ENCODE measurements at regions not wholly inside any gene's neighbourhood (a gene's known extent, or its start where the extent isn't known, plus 50 kb on each side); places are given as distances from the start of the nearest gene placed in this dataset.

- H3K36me3 ChIP-seq (ENCODE audit: control insufficient read depth in 2 of 2, extremely low read depth in 1 of 2, insufficient read depth in 2 of 2, low read length in 2 of 2), result no peaks in the 10 kb centered on the region
- DNase-seq (ENCODE audit: low read depth, low spot score), result no peak
- no peak overlapping the region for H3K27ac ChIP-seq (ENCODE audit: control insufficient read depth, insufficient read depth, low read length)
- H3K79me2 ChIP-seq (ENCODE audit: control insufficient read depth, insufficient read depth, low read length), result no peaks in the 10 kb centered on the region
- dilution Hi-C loops (cut with MboI; ENCODE audit: extremely low pct_ligation_motif_present, low sequenced_read_pairs), result no loop called here
- H3K4me2 ChIP-seq (ENCODE audit: control insufficient read depth, extremely low read depth, insufficient read depth, low read depth, low read length), result no peak overlapping the region
- H3K4me1 ChIP-seq (ENCODE audit: control insufficient read depth, extremely low read depth, insufficient read depth, low read length), result no peaks in the 10 kb centered on the region
- FAIRE-seq, result no peak
- H3K4me3 ChIP-seq (ENCODE audit: control insufficient read depth in 2 of 3, extremely low read depth in 1 of 3, insufficient read depth in 2 of 3, low read depth in 1 of 3, low read length in 3 of 3), result no peak overlapping the region
- TF ChIP-seq, protein P1, sequence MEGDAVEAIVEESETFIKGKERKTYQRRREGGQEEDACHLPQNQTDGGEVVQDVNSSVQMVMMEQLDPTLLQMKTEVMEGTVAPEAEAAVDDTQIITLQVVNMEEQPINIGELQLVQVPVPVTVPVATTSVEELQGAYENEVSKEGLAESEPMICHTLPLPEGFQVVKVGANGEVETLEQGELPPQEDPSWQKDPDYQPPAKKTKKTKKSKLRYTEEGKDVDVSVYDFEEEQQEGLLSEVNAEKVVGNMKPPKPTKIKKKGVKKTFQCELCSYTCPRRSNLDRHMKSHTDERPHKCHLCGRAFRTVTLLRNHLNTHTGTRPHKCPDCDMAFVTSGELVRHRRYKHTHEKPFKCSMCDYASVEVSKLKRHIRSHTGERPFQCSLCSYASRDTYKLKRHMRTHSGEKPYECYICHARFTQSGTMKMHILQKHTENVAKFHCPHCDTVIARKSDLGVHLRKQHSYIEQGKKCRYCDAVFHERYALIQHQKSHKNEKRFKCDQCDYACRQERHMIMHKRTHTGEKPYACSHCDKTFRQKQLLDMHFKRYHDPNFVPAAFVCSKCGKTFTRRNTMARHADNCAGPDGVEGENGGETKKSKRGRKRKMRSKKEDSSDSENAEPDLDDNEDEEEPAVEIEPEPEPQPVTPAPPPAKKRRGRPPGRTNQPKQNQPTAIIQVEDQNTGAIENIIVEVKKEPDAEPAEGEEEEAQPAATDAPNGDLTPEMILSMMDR (optimal IDR thresholded peaks at IDR 0.05 in 1 of 3, IDR thresholded peaks at IDR 0.05 in 1 of 3, conservative IDR thresholded peaks at IDR 0.05 in 1 of 3; ENCODE audit: extremely low read depth in 1 of 3, insufficient read depth in 2 of 3, low read length in 3 of 3), result no peak
- H3K9me3 ChIP-seq (ENCODE audit: control insufficient read depth, low read depth, low read length), result no peaks in the 10 kb centered on the region
- no peaks in the 10 kb centered on the region for H3K27me3 ChIP-seq (ENCODE audit: control insufficient read depth, extremely low read depth, insufficient read depth, low read length)
- no peak overlapping the region for H3K9ac ChIP-seq (ENCODE audit: control insufficient read depth, extremely low read depth, insufficient read depth, low read length)
- H3K9me1 ChIP-seq (ENCODE audit: control insufficient read depth, extremely low read depth, insufficient read depth, low read length), result no peaks in the 10 kb centered on the region
- no peak overlapping the region for H2AFZ ChIP-seq (ENCODE audit: control insufficient read depth, low read length)
- H4K20me1 ChIP-seq (ENCODE audit: control insufficient read depth, extremely low read depth, insufficient read depth, low read length), result no peaks in the 10 kb centered on the region
These were observed 649.8 kb upstream of the FSHR start for GRCh38 chr2:49804111-49804510.

DNA sequence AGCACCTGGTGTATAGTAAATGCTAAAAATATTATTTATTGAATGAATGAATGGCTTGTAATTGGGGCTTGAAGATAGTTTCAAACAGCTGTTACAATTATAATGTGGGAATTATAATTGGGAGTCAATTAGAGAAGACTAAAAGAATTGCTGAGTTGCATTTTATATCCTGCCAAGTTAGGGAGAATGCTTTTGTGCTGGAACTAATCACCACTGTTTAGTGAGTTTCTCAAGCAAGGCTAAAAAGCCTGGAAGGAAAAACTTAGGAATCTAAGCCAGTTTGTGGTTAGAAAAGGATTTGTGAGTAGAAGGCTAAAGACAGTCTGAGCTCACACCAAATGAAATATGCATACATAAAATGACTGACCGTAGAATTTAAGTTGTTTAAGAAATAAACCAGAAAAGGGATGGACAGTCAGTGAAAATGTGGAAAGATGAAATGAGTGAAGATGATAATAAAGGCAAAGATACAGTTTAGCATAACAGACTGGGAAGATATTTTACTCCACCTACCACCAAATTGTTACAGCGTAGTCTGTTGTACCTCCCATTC is 647.7 kb upstream of the FSHR start:
- DNase-seq (ENCODE audit: low read depth, low spot score), result no peak
- Histone ChIP-seq H3K9me3 (ENCODE audit: control insufficient read depth, low read depth, low read length) (no peaks in the 10 kb centered on the region), H3K9me1 (ENCODE audit: control insufficient read depth, extremely low read depth, insufficient read depth, low read length) (no peaks in the 10 kb centered on the region), H3K4me2 (ENCODE audit: control insufficient read depth, extremely low read depth, insufficient read depth, low read depth, low read length) (no peak overlapping the region), H3K79me2 (ENCODE audit: control insufficient read depth, insufficient read depth, low read length) (no peaks in the 10 kb centered on the region), H4K20me1 (ENCODE audit: control insufficient read depth, extremely low read depth, insufficient read depth, low read length) (no peaks in the 10 kb centered on the region), H3K27me3 (ENCODE audit: control insufficient read depth, extremely low read depth, insufficient read depth, low read length) (no peaks in the 10 kb centered on the region), H2AFZ (ENCODE audit: control insufficient read depth, low read length) (no peak overlapping the region), H3K36me3 (ENCODE audit: control insufficient read depth in 2 of 2, extremely low read depth in 1 of 2, insufficient read depth in 2 of 2, low read length in 2 of 2) (no peaks in the 10 kb centered on the region), H3K4me1 (ENCODE audit: control insufficient read depth, extremely low read depth, insufficient read depth, low read length) (no peaks in the 10 kb centered on the region), H3K27ac (ENCODE audit: control insufficient read depth, insufficient read depth, low read length) (no peak overlapping the region), H3K4me3 (ENCODE audit: control insufficient read depth in 2 of 3, extremely low read depth in 1 of 3, insufficient read depth in 2 of 3, low read depth in 1 of 3, low read length in 3 of 3) (no peak overlapping the region), H3K9ac (ENCODE audit: control insufficient read depth, extremely low read depth, insufficient read depth, low read length) (no peak overlapping the region)
- no peak for TF ChIP-seq EZH2 (IDR thresholded peaks at IDR 0.05; ENCODE audit: low read length)
- TF ChIP-seq, protein P1 (optimal IDR thresholded peaks at IDR 0.05 in 1 of 3, IDR thresholded peaks at IDR 0.05 in 1 of 3, conservative IDR thresholded peaks at IDR 0.05 in 1 of 3; ENCODE audit: extremely low read depth in 1 of 3, insufficient read depth in 2 of 3, low read length in 3 of 3), result no peak
- dilution Hi-C loops (cut with MboI; ENCODE audit: extremely low pct_ligation_motif_present, low sequenced_read_pairs), result no loop called here
- FAIRE-seq, result no peak
